GM12892 (cell line): ENCODE measurements at regions not wholly inside any gene's neighbourhood (a gene's known extent, or its start where the extent isn't known, plus 50 kb on each side); places are given as distances from the start of the nearest gene placed in this dataset.

ENCODE experiments used
- POLR2A ChIP-seq: IDR thresholded peaks from 2 replicates; pipeline ENCODE4 v1.6.1; 2011; ENCODE audit warnings: low read depth, low read length, control low read depth
- POLR2AphosphoS5 ChIP-seq: IDR thresholded peaks from 2 replicates; pipeline ENCODE4 v1.6.1; 2011; ENCODE audit warnings: low read depth, low read length, control low read depth

DNA sequence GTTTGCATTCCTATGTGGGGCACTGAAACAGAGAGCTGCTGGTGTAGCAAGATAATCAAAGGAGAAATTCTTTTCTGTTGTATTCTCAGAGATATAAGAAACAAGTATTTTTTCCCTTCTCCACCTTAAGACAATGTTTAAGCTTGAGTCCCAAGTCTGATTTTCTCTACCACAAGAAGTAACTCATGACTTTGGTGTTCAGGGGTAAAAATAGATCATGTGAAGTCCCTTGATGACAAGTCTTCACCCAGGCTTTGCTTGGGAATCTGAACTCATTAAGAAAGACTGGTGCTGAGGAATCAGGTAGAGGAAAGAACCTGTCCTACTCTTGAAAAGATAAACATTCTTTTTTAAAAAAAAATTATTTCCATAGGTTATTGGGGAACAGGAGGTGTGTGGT lies 205.6 kb downstream of the ALDH8A1 start:
- TF ChIP-seq POLR2A (no peak), POLR2AphosphoS5 (no peak)
